ENCODE measurements at regions not wholly inside any gene's neighbourhood (a gene's known extent, or its start where the extent isn't known, plus 50 kb on each side); places are given as distances from the start of the nearest gene placed in this dataset.

DNA sequence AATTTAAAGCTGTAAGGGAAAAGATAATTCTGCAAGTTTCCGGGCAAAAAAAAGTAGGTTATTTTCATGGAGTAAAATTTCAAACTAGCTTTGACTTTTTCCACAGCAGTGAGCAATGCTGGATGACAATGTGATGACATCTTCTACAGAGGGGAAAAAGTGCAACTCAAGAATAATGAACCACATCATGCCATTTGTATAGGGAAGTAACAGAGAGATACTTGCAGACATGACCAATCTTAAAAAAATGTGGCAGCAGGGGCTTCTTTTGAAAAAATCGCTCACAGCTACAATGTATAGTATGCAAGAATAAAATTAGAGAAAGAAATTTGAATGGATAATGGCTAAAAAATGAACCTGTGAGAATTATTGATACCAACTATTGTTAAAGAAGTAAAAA, 115.5 kb downstream of the DHRS2 start:
- no peak for DNase-seq (ENCODE audit: low spot score)

GRCh38 chr14:23763394-23763793, 127.2 kb downstream of the DHRS2 start:
- no peak for DNase-seq (ENCODE audit: low spot score)

- DNase-seq (ENCODE audit: low spot score), result no peak
These were observed 130.7 kb downstream of the DHRS2 start for GRCh38 chr14:23766737-23767401.

DNA sequence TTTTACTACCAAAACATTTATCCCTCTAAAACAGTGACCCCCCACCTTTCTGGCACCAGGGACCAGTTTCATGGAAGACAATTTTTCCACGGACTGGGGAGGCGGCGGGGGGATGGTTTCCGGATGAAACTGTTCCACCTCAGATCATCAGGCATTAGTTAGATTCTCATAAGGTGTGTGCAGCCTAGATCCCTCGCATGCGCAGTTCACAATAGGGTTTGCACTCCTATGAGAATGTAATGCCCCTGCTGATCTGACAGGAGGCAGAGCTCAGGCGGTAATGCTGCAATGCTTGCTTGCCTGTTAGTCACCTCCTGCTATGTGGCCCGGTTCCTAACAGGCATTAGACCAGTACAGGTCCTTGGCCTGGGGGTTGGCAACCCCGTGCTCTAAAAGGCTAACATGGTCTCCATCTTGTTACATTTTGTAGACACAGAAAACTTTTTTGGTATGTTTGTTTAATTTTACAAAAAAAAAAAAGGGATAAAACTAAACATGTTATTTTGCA, 133.1 kb downstream of the DHRS2 start:
- peak; percentile 35 for DNase-seq (ENCODE audit: low spot score)

- DNase-seq (ENCODE audit: low spot score), result no peak
These were observed 137.8 kb downstream of the DHRS2 start for GRCh38 chr14:23773981-23774380.

DNA sequence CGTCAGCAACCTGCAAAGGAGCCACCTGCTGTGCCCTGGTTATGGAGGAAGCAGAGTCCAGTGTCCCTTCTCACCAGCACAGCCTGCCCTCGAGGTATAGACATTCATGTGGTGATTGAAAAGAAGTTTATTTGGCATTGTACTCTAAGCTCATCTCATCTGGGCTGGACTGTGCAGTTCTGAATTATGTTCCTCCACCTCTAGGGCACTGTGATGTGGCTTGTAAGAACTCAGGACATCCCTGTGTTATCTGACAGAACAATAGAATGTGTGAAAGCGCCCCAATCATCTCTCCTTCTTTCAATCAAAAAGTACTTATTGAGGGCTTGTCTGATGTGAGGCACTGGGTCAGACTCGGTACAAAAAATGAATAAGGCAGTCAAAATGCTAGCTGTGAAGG, 140.1 kb downstream of the DHRS2 start:
- DNase-seq (ENCODE audit: low spot score), result no peak

DNA sequence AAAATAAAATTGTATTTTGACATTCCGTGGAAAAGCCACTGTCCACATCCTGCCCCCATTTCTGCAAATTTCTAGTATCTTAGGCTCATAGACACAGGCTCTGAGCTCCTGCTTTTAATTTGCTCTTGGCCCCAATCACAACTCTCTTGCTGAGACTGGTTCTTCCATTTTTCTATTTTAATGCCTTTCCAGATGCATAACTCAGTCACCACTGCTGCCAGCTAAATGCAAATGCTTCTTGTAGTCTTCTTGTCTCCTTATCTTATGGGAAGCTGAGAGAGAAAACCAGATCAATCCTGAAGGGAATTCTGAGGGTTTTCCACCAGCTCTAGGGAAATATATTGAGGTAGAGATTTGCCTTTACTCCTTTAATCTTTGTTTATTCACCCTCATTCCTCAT, 149.0 kb downstream of the DHRS2 start:
- no peak for DNase-seq (ENCODE audit: low spot score)

DNA sequence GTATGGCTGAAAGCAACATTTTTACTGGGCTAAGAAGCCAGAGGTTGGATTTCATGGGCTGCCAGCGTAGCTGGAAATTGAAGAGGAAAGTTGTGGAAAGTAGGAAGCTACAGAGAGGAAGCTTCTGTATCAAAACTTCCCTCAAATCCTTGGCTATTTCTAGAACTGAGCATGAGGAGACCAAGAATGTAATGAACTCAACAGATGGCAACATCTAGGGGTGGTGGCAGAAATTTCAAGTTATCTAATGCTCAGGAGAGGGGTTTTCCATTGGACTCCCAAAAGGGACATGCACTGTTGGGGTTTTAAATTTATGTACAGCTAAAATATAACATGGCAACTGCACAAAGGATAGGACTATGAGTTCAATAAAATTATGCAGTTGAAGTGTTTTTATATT, 151.3 kb downstream of the DHRS2 start:
- DNase-seq (ENCODE audit: low spot score), result no peak

DNA sequence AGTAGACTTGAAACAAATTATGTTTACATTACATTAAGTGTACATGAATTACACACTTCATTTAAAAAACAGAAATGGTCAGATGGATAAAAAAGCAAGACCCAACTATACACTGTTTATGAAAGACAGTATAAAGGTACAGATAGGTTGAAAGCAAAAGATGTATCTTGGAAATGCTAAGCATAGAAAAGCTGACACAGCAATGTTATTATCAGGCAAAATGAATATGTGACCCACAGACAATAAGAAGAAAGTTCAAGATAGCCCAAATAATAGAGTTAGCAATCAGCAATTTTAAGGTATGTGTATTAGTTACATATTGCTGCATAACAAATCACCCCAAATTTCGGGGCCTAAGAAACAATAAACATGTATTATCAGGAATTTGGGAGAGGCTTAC, 153.5 kb downstream of the DHRS2 start:
- DNase-seq (ENCODE audit: low spot score), result no peak

DNA sequence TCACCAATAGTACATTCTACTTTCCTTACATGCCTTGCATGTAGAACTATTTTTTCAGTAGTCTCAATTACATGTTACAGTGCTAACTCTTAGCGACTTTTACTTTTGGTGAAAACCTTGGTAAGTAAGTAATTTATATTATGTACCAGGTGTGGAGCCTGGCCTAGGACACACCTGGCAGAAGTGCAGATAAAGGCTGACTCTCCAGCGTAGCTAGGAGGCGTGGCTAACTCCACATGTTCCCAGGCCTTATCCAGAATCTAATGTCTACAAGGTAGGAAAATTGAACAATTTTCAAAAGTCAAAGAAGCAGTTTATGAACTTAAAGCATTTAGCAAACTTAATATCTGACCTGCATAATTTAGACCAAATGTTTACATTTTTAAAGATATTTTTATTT, 157.4 kb downstream of the DHRS2 start:
- DNase-seq (ENCODE audit: low spot score), result no peak

DNA sequence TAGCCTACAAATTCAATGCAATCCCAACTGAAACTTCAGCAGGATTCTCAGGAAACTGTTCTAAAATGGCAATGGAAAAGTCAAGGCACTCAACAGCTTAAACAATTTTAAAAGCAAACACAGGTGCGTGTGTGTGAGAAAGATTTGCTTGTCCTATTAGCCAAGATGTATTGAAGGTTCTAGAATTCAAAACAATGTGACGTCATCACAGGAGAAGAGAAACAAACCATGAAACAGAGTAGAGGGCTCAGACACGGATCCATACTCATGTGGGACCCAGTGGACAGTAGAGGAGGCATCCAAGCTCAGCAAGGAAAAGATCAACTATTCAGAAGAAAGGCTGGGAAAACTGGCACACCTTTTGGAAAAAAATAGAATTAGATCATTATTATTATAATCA, 152.8 kb upstream of the DHRS4 start:
- DNase-seq (ENCODE audit: low spot score), result no peak

DNA sequence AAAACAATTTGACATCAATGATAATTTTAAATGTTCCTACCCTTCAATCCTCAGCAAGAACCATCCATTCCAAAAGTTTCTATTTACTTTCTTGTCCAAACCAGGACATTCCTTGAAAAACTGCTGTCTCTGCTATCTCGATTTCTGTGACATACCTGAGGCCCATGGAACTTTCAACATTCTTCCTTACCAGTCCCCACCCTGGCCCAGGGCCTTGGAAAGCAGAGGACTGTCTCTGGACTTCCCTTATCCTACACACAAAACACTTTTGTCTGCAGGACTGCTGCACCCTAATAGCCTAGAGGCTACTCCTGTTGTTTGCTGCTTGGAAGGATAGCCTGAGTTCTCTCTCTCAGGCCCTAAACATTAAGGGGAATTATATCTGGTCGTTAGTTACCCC, 151.8 kb upstream of the DHRS4 start:
- DNase-seq (ENCODE audit: low spot score), result no peak

DNA sequence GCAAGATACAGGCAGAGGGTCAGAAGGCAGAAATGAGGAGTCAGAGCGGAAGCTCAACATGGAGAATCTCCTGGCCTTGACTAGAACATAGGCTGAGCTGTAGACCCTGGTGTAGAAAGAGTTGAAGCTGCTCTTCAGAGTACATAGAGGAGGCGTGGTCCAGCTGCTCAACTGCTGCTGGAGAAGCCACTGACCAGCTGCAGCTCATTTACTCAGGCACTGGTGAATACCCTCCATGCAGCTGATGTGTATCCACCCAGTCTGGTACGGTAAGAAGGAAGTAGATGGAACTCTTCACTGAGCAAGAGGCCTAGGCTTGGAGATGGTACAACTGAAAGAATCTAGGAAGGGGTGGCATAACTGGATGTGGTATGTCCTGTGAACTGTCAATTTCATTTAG, 148.8 kb upstream of the DHRS4 start:
- no peak for DNase-seq (ENCODE audit: low spot score)

DNA sequence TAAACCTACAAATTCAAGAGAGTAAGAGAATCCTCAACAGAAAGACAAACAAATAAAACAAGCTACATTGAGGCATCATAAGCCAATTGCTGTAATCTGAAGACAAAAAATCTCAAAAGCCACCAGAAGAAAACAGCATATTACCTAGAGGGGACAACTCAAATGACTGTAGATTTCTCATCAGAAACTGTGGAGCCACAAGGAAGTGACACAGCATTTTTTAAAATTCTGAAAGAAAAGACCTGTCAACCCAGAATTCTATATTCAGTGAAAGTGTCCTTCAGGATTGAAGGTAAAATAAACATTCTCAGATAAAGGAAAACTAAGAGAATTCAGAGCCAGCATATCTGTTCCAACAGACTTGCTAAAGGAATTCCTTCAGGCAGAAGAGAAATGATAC, 147.8 kb upstream of the DHRS4 start:
- no peak for DNase-seq (ENCODE audit: low spot score)

- DNase-seq (ENCODE audit: low spot score), result no peak
These were observed 138.9 kb upstream of the DHRS4 start for GRCh38 chr14:23814527-23815256.

DNA sequence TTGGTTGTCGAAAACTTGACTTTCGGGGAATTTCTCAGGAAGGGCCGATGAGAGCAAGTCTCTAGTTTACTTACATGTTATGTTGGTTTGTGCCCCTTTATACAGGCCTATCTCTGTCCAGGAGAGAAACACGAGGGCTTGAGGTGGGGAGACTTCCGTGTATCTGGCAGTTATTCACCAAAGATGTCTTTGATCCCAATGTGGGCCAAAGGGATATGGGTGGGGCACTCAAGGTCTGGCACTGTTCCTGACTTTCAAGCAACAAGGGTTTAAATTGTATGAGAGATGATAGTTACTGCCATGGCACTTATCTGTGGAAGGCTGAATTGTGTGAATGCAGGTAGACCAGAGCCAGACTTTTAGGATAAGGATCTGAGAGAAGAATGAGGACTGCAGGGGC, 137.2 kb upstream of the DHRS4 start:
- DNase-seq (ENCODE audit: low spot score), result no peak

DNA sequence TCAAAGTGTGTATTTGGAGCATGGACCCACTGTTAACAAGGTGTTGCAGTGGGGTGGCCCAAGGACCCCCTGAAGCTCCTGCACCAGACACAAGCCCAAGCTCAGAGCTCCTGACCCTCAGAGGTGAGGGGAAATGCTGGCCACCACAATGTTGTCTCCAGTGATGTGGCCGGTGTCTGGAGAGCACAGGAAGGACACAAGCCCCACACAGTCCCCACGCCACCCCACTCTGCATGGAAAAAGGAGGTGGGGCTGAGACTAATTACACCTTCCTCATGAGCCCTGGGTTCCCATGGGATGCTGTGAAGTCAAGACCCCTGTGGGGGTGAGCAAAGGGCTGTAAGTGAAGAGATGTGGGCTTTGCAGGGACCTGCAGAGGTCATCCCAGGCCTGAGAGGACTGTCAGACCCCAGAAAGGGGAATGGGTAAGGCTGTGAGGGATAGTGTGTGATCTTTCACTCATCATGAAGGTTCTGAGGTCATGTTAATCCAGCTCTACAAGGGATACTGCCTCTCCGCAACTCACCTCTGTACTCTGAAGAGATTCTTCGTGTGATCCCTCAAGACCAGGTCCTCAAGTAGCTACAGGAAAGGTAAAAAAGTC, 136.3 kb upstream of the DHRS4 start:
- no peak for DNase-seq (ENCODE audit: low spot score)

- no peak for DNase-seq (ENCODE audit: low spot score)
These were observed 126.3 kb upstream of the DHRS4 start for GRCh38 chr14:23827100-23827892.

GRCh38 chr14:23828001-23828400, 125.6 kb upstream of the DHRS4 start:
- DNase-seq (ENCODE audit: low spot score), result no peak

- no peak for DNase-seq (ENCODE audit: low spot score)
These were observed 125.0 kb upstream of the DHRS4 start for GRCh38 chr14:23828616-23829015.

GRCh38 chr14:23829736-23830471, 123.7 kb upstream of the DHRS4 start:
- DNase-seq (ENCODE audit: low spot score), result peak; percentile 97

- DNase-seq (ENCODE audit: low spot score), result no peak
These were observed 122.0 kb upstream of the DHRS4 start for GRCh38 chr14:23831596-23831995.
